Neural cell (in vitro differentiated cells): ENCODE measurements at regions not wholly inside any gene's neighbourhood (a gene's known extent, or its start where the extent isn't known, plus 50 kb on each side); places are given as distances from the start of the nearest gene placed in this dataset.
"Not testable (repeated sequence)": the region's sequence is repeated elsewhere in the genome, so short reads cannot be mapped to it uniquely, and the experiment has no call there.

Source experiments
- H2AFZ ChIP-seq: fragments of 200-600, 300-800 bp; sonication (generic), shearing (Covaris generic); 2 replicates; pipeline ENCODE4 v1.6.0; 2014; ENCODE audit warnings: low read depth, mild to moderate bottlenecking, antibody characterized with exemption, low read length, moderate library complexity
- H3F3A ChIP-seq: fragments of 200-600 bp; shearing (Covaris generic); 2 replicates; pipeline ENCODE4 v1.6.1; 2016; ENCODE audit warnings: mild to moderate bottlenecking, moderate library complexity, mixed read lengths, antibody characterized with exemption, low read length; ENCODE audit not compliant: insufficient read depth, poor library complexity, severe bottlenecking
- H3K27ac ChIP-seq: fragments of 200-600, 300-800 bp; sonication (generic), shearing (Covaris generic); 2 replicates; pipeline ENCODE4 v1.5.1; 2014; ENCODE audit warnings: mild to moderate bottlenecking, low read length, moderate library complexity
- H3K27me3 ChIP-seq: fragments of 300-800, 200-600 bp; sonication (generic), shearing (Covaris generic); 2 replicates; pipeline ENCODE4 v1.6.0; 2014; ENCODE audit warnings: mild to moderate bottlenecking, low read depth, low read length, moderate library complexity; ENCODE audit not compliant: insufficient read depth
- H3K36me3 ChIP-seq: fragments of 300-800, 200-600 bp; sonication (generic), shearing (Covaris generic); 2 replicates; pipeline ENCODE4 v1.5.1; 2014; ENCODE audit warnings: mild to moderate bottlenecking, antibody characterized with exemption, low read length, moderate library complexity; ENCODE audit not compliant: insufficient read depth
- H3K4me2 ChIP-seq: fragments of 300-800, 200-600 bp; sonication (generic), shearing (Covaris generic); 2 replicates; pipeline ENCODE4 v1.6.0; 2014; ENCODE audit warnings: mild to moderate bottlenecking, low read length
- H3K4me3 ChIP-seq: fragments of 300-800, 200-600 bp; sonication (generic), shearing (Covaris generic); 2 replicates; pipeline ENCODE4 v1.5.1; 2014; ENCODE audit warnings: mild to moderate bottlenecking, low read length, moderate library complexity
- H3K79me2 ChIP-seq: fragments of 200-600 bp; shearing (Covaris generic); replicated peaks from 2 replicates; pipeline ENCODE4 v1.6.0; 2014; ENCODE audit warnings: mild to moderate bottlenecking, low read length, moderate library complexity; ENCODE audit not compliant: insufficient read depth
- H3K9ac ChIP-seq: fragments of 300-800, 200-600 bp; sonication (generic), shearing (Covaris generic); 2 replicates; pipeline ENCODE4 v1.6.1; 2016; ENCODE audit warnings: mild to moderate bottlenecking, low read length, mixed read lengths
- H3K9me2 ChIP-seq: fragments of 200-600 bp; shearing (Covaris generic); 2 replicates; pipeline ENCODE4 v1.6.1; 2016; ENCODE audit warnings: mild to moderate bottlenecking, low read length, mixed read lengths; ENCODE audit not compliant: insufficient read depth
- H3K9me3 ChIP-seq: fragments of 200-600, 300-800 bp; sonication (generic), shearing (Covaris generic); 2 replicates; pipeline ENCODE4 v1.6.1; 2016; ENCODE audit warnings: mild to moderate bottlenecking, mixed run types, low read length, moderate library complexity, mixed read lengths
- H4K20me1 ChIP-seq: fragments of 200-600 bp; shearing (Covaris generic); 2 replicates; pipeline ENCODE4 v1.6.1; 2016; ENCODE audit warnings: mild to moderate bottlenecking, mixed run types; ENCODE audit not compliant: insufficient read depth
- CTCF ChIP-seq: fragments of 450-650 bp; IDR thresholded peaks from 2 replicates; pipeline ENCODE4 v1.5.1; 2014; ENCODE audit warnings: antibody characterized with exemption, mild to moderate bottlenecking, moderate library complexity; ENCODE audit not compliant: poor library complexity, severe bottlenecking
- EP300 ChIP-seq: fragments of 450-650 bp; conservative IDR thresholded peaks from 2 replicates; pipeline ENCODE4 v1.6.1; 2014; ENCODE audit warnings: antibody characterized with exemption, mild to moderate bottlenecking, moderate library complexity; ENCODE audit not compliant: poor library complexity, severe bottlenecking
- EZH2 ChIP-seq: fragments of 200-600, 300-800 bp; shearing (Covaris generic), sonication (generic); IDR thresholded peaks from 2 replicates; pipeline ENCODE4 v1.6.1; 2014; ENCODE audit warnings: antibody characterized with exemption, low read length, borderline replicate concordance, mild to moderate bottlenecking; ENCODE audit not compliant: insufficient read depth, poor library complexity, severe bottlenecking
- MXI1 ChIP-seq: fragments of 450-650 bp; conservative IDR thresholded peaks from 2 replicates; pipeline ENCODE4 v1.6.1; 2014; ENCODE audit warnings: antibody characterized with exemption, mild to moderate bottlenecking; ENCODE audit not compliant: poor library complexity, severe bottlenecking
- POLR2AphosphoS5 ChIP-seq: IDR thresholded peaks from 2 replicates; pipeline ENCODE4 v1.6.1; 2012
- RAD21 ChIP-seq: fragments of 450-650 bp; conservative IDR thresholded peaks from 2 replicates; pipeline ENCODE4 v1.6.1; 2014; ENCODE audit warnings: antibody characterized with exemption, mild to moderate bottlenecking, moderate library complexity
- REST ChIP-seq: IDR thresholded peaks from 2 replicates; pipeline ENCODE4 v1.6.1; 2012; ENCODE audit warnings: borderline replicate concordance
- SMC3 ChIP-seq: fragments of 450-650 bp; conservative IDR thresholded peaks from 2 replicates; pipeline ENCODE4 v1.6.1; 2014; ENCODE audit warnings: antibody characterized with exemption, mild to moderate bottlenecking, moderate library complexity; ENCODE audit not compliant: poor library complexity
- TAF1 ChIP-seq: IDR thresholded peaks from 2 replicates; pipeline ENCODE4 v1.6.1; 2012; ENCODE audit warnings: low read depth

GRCh38 chr2:78260861-78261260 lies 738.7 kb upstream of the LRRTM4 start:
- Histone ChIP-seq H3F3A (no peaks in the 10 kb centered on the region), H3K9me2 (no peaks in the 10 kb centered on the region), H3K4me2 (no peak overlapping the region), H3K27me3 (no peaks in the 10 kb centered on the region), H3K79me2 (no peaks in the 10 kb centered on the region), H3K9me3 (no peaks in the 10 kb centered on the region), H3K36me3 (no peaks in the 10 kb centered on the region), H2AFZ (no peak overlapping the region), H3K9ac (no peak overlapping the region), H4K20me1 (no peaks in the 10 kb centered on the region), H3K4me3 (no peak overlapping the region), H3K27ac (no peak overlapping the region)
- TF ChIP-seq SMC3: no peak
- no peak for TF ChIP-seq POLR2AphosphoS5
- TF ChIP-seq RAD21: no peak
- TF ChIP-seq CTCF: no peak
- no peak for TF ChIP-seq MXI1
- TF ChIP-seq EP300: no peak
- TF ChIP-seq EZH2: no peak
- no peak for TF ChIP-seq REST
- no peak for TF ChIP-seq TAF1

GRCh38 chr2:78261454-78261853 lies 739.3 kb upstream of the LRRTM4 start:
- Histone ChIP-seq H3K9me2 (no peaks in the 10 kb centered on the region), H2AFZ (no peak overlapping the region), H3K79me2 (no peaks in the 10 kb centered on the region), H3K4me3 (no peak overlapping the region), H3K9ac (no peak overlapping the region), H3K36me3 (no peaks in the 10 kb centered on the region), H3K27ac (no peak overlapping the region), H3F3A (no peaks in the 10 kb centered on the region), H3K4me2 (no peak overlapping the region), H3K9me3 (no peaks in the 10 kb centered on the region), H3K27me3 (no peaks in the 10 kb centered on the region), H4K20me1 (no peaks in the 10 kb centered on the region)
- no peak for TF ChIP-seq EP300
- no peak for TF ChIP-seq TAF1
- TF ChIP-seq EZH2: no peak
- no peak for TF ChIP-seq REST
- TF ChIP-seq MXI1: no peak
- TF ChIP-seq CTCF: no peak
- TF ChIP-seq RAD21: no peak

- H3K9ac ChIP-seq, H3K79me2 ChIP-seq, H3K27me3 ChIP-seq, H2AFZ ChIP-seq, H3K9me2 ChIP-seq, H4K20me1 ChIP-seq, H3K4me2 ChIP-seq, H3K27ac ChIP-seq, H3F3A ChIP-seq, H3K4me3 ChIP-seq, H3K36me3 ChIP-seq, H3K9me3 ChIP-seq: not testable (repeated sequence)
Observed at GRCh38 chr2:78262089-78262488, 739.9 kb upstream of the LRRTM4 start.
